Vagina (tissue), 2 donors: ENCODE measurements at regions not wholly inside any gene's neighbourhood (a gene's known extent, or its start where the extent isn't known, plus 50 kb on each side); places are given as distances from the start of the nearest gene placed in this dataset.

Experiments used
- CTCF ChIP-seq, 3 experiments: fragments of 450-650 bp in 2 of 3; fragments of 200-600 bp in 1 of 3; sonication (generic) in 1 of 3; IDR thresholded peaks; one replicate each; pipeline ENCODE4 v1.5.1; 2017 to 2019; ENCODE audit warnings: antibody characterized with exemption in 3 of 3, mild to moderate bottlenecking in 2 of 3, moderate library complexity in 2 of 3
- POLR2A ChIP-seq, 2 donors: fragments of 450-650 bp; IDR thresholded peaks; one replicate each; pipeline ENCODE4 v1.6.1; 2017; ENCODE audit warnings: antibody characterized with exemption in 2 of 2, mild to moderate bottlenecking in 2 of 2, moderate library complexity in 2 of 2

GRCh38 chr11:130749216-130749615 is 167.1 kb downstream of the SNX19 start:
- TF ChIP-seq CTCF (IDR thresholded peaks at IDR 0.05) (no peak), POLR2A (IDR thresholded peaks at IDR 0.05) (no peak)
